ENCODE measurements at regions not wholly inside any gene's neighbourhood (a gene's known extent, or its start where the extent isn't known, plus 50 kb on each side); places are given as distances from the start of the nearest gene placed in this dataset.

GRCh38 chr10:25101461-25102146 lies 73.2 kb upstream of the GPR158 start:
- Histone ChIP-seq H3K4me1 (ENCODE audit: insufficient read depth) (peaks cover 19% of the 10 kb centered on the region), H3K27me3 (ENCODE audit: insufficient read depth) (no peaks in the 10 kb centered on the region), H2AFZ (peak overlapping the region; percentile 66; the same call in 1 of the 2 replicates), H3K9me2 (ENCODE audit: insufficient read depth) (no peaks in the 10 kb centered on the region), H3K4me2 (no peak overlapping the region), H3K79me2 (replicated peaks; ENCODE audit: insufficient read depth) (no peaks in the 10 kb centered on the region), H3K4me3 (no peak overlapping the region), H3F3A (replicated peaks; ENCODE audit: low read depth) (no peaks in the 10 kb centered on the region), H4K20me1 (replicated peaks; ENCODE audit: insufficient read depth) (no peaks in the 10 kb centered on the region), H3K36me3 (ENCODE audit: insufficient read depth) (no peaks in the 10 kb centered on the region), H3K27ac (ENCODE audit: low read depth) (no peak overlapping the region)
- no peak for ATAC-seq
- TF ChIP-seq ZNF114 (CRISPR knock-in tag; IDR thresholded peaks at IDR 0.05) (no peak), REST (IDR thresholded peaks at IDR 0.05; ENCODE audit: unreplicated experiment) (no peak), ZNF462 (CRISPR knock-in tag; IDR thresholded peaks at IDR 0.05) (no peak), STAT1 (IDR thresholded peaks at IDR 0.05; ENCODE audit: unreplicated experiment) (no peak), ZNF331 (CRISPR knock-in tag; IDR thresholded peaks at IDR 0.05; ENCODE audit: low read depth) (no peak), CREB1 (CRISPR knock-in tag; IDR thresholded peaks at IDR 0.05; ENCODE audit: low read depth) (no peak), ETS1 (IDR thresholded peaks at IDR 0.05) (no peak), NANOG (IDR thresholded peaks at IDR 0.05; ENCODE audit: borderline replicate concordance) (no peak), CTCF (conservative IDR thresholded peaks at IDR 0.05; ENCODE audit: low read depth in 2 of 2) (no peak), EZH2phosphoT487 (IDR thresholded peaks at IDR 0.05; ENCODE audit: unreplicated experiment) (no peak), EZH2 (IDR thresholded peaks at IDR 0.05; ENCODE audit: low read depth, unreplicated experiment) (no peak), POLR2AphosphoS5 (IDR thresholded peaks at IDR 0.05; ENCODE audit: low read depth) (no peak), JUNB (IDR thresholded peaks at IDR 0.05; ENCODE audit: unreplicated experiment) (no peak)
- H3K4me3 Mint-ChIP-seq = no peak overlapping the region
- H3K36me3 Mint-ChIP-seq (ENCODE audit: low read depth) = no peaks in the 10 kb centered on the region
- H3K4me1 Mint-ChIP-seq = peaks cover 41% of the 10 kb centered on the region
- H3K27me3 Mint-ChIP-seq (ENCODE audit: insufficient read depth, low read depth, poor library complexity) = peaks cover 2% of the 10 kb centered on the region
- H3K27ac Mint-ChIP-seq = no peak overlapping the region
- DNase-seq (ENCODE audit: low spot score) = no peak
- H3K9me3 Mint-ChIP-seq = no peaks in the 10 kb centered on the region
